GM12878 (cell line): ENCODE measurements at regions not wholly inside any gene's neighbourhood (a gene's known extent, or its start where the extent isn't known, plus 50 kb on each side); places are given as distances from the start of the nearest gene placed in this dataset.

Source experiments
- ATAC-seq: fragments of 200-7000 bp; cut with Tn5 transposase; 3 replicates; pipeline ENCODE4 v1.9.1; 2020; ENCODE audit warnings: mild to moderate bottlenecking, moderate library complexity
- BruUV-seq: library from RNA; stranded (reverse); fragments of 400-500 nt; replicated peaks from 2 replicates; lab custom pipeline; 2021; lab: Mats Ljungman, UMichigan
- CTCF ChIA-PET: fragments of 300-600 bp; sonication (Branson Sonifier 250); formaldehyde crosslinking; extraction: SDS; loops from one replicate; lab custom pipeline; 2021; ENCODE audit warnings: inconsistent platforms; lab: Yijun Ruan, JAX
- POLR2A ChIA-PET: fragments of 350-600 bp; formaldehyde crosslinking; extraction: SDS; loops from one replicate; lab custom pipeline; 2021; ENCODE audit warnings: inconsistent platforms; lab: Charles Lee
- RAD21 ChIA-PET: fragments of 300-600 bp; sonication (Branson Sonifier 250); formaldehyde crosslinking; loops from one replicate; lab custom pipeline; 2023; ENCODE audit warnings: antibody characterized with exemption; ENCODE audit not compliant: unreplicated experiment; lab: Charles Lee
- SMC1A ChIA-PET: fragments of 300-600 bp; sonication (Branson Sonifier 250); formaldehyde crosslinking; loops from one replicate; lab custom pipeline; 2023; ENCODE audit not compliant: unreplicated experiment, uncharacterized antibody; lab: Charles Lee
- DNase-seq: peaks from one replicate; pipeline ENCODE4 v3.0.0-alpha.2; 2011; ENCODE audit warnings: low read depth, low spot score
- FAIRE-seq: peaks from 3 replicates; lab custom pipeline; 2011; peaks lifted over from hg19 to GRCh38; lab: Jason Lieb, UNC
- H2AFZ ChIP-seq: 2 replicates; pipeline ENCODE4 v1.6.0; 2011; ENCODE audit warnings: low read depth, low read length, control low read depth; ENCODE audit not compliant: control insufficient read depth
- H3K27ac ChIP-seq: 2 replicates; pipeline ENCODE4 v1.5.1; 2011; ENCODE audit warnings: control low read depth; ENCODE audit not compliant: control insufficient read depth, insufficient read depth
- H3K27me3 ChIP-seq, 2 experiments: replicated peaks in 1 of 2; 2 replicates each; pipeline versions ENCODE4 v1.6.0 to v1.6.1; 2011; ENCODE audit warnings: low read length in 1 of 2; ENCODE audit not compliant: control insufficient read depth in 2 of 2, insufficient read depth in 2 of 2
- H3K36me3 ChIP-seq, 2 experiments: 2 replicates each; pipeline ENCODE4 v1.5.1; 2011; ENCODE audit warnings: low read length in 1 of 2; ENCODE audit not compliant: control insufficient read depth in 2 of 2, insufficient read depth in 2 of 2
- H3K4me1 ChIP-seq: 2 replicates; pipeline ENCODE4 v1.6.1; 2011; ENCODE audit warnings: mild to moderate bottlenecking, low read length, moderate library complexity, mixed read lengths; ENCODE audit not compliant: control insufficient read depth, insufficient read depth
- H3K4me2 ChIP-seq: 2 replicates; pipeline ENCODE4 v1.6.0; 2011; ENCODE audit warnings: control low read depth; ENCODE audit not compliant: control insufficient read depth, insufficient read depth
- H3K4me3 ChIP-seq: fragments of 200-600 bp; sonication (generic); 2 replicates; pipeline ENCODE4 v1.5.1; 2016
- H3K79me2 ChIP-seq: 2 replicates; pipeline ENCODE4 v1.6.0; 2011; ENCODE audit warnings: low read length; ENCODE audit not compliant: control insufficient read depth, insufficient read depth
- H3K9ac ChIP-seq: 2 replicates; pipeline ENCODE4 v1.8.0; 2011; ENCODE audit warnings: low read length, control low read depth, mixed read lengths; ENCODE audit not compliant: control insufficient read depth, insufficient read depth
- H3K9me3 ChIP-seq: replicated peaks from 3 replicates; pipeline ENCODE4 v1.5.1; 2011; ENCODE audit warnings: mild to moderate bottlenecking, low read length; ENCODE audit not compliant: control insufficient read depth, insufficient read depth
- H4K20me1 ChIP-seq: 2 replicates; pipeline ENCODE4 v1.6.0; 2011; ENCODE audit not compliant: control insufficient read depth, insufficient read depth
- ATF7 ChIP-seq: fragments of 450-650 bp; IDR thresholded peaks from 2 replicates; pipeline ENCODE4 v1.6.1; 2016; ENCODE audit warnings: low read depth, mild to moderate bottlenecking
- BRCA1 ChIP-seq: IDR thresholded peaks from 2 replicates; pipeline ENCODE4 v1.6.1; 2011; ENCODE audit warnings: low read depth, low read length, improper control_type of control experiment
- FOXK2 ChIP-seq: fragments of 450-650 bp; IDR thresholded peaks from 2 replicates; pipeline ENCODE4 v1.6.1; 2017; ENCODE audit warnings: mild to moderate bottlenecking, moderate library complexity
- IRF4 ChIP-seq: IDR thresholded peaks from 2 replicates; pipeline ENCODE4 v1.6.1; 2011; ENCODE audit warnings: low read depth, low read length
- KAT2A ChIP-seq: conservative IDR thresholded peaks from 2 replicates; pipeline ENCODE4 v1.6.1; 2011; ENCODE audit warnings: low read depth, low read length; ENCODE audit not compliant: control insufficient read depth
- KDM1A ChIP-seq: fragments of 200-600 bp; sonication (generic); IDR thresholded peaks from 2 replicates; pipeline ENCODE4 v1.6.1; 2016; ENCODE audit warnings: borderline replicate concordance
- MYC ChIP-seq: IDR thresholded peaks from 2 replicates; pipeline ENCODE4 v1.6.1; 2011; ENCODE audit warnings: mild to moderate bottlenecking, low read length, moderate library complexity, inconsistent platforms; ENCODE audit not compliant: insufficient read depth, insufficient replicate concordance, insufficient read length, severe bottlenecking
- NR2C2 ChIP-seq: IDR thresholded peaks from 2 replicates; pipeline ENCODE4 v1.6.1; 2011; ENCODE audit warnings: borderline replicate concordance, low read depth; ENCODE audit not compliant: control insufficient read depth, insufficient read length
- PML ChIP-seq: IDR thresholded peaks from 2 replicates; pipeline ENCODE4 v1.6.1; 2012; ENCODE audit warnings: low read length, inconsistent platforms
- POLR2AphosphoS2 ChIP-seq: IDR thresholded peaks from 2 replicates; pipeline ENCODE4 v1.6.1; 2011; ENCODE audit warnings: low read depth, mild to moderate bottlenecking, low read length, improper control_type of control experiment, moderate library complexity
- SMAD5 ChIP-seq: IDR thresholded peaks from 2 replicates; pipeline ENCODE4 v1.6.1; 2016; ENCODE audit warnings: antibody characterized with exemption, low read depth
- SMARCA5 ChIP-seq: fragments of 450-650 bp; IDR thresholded peaks from 2 replicates; pipeline ENCODE4 v1.6.1; 2017; ENCODE audit warnings: mild to moderate bottlenecking
- SUZ12 ChIP-seq: fragments of 200-600 bp; sonication (generic); IDR thresholded peaks from one replicate; pipeline ENCODE4 v1.6.1; 2018; ENCODE audit warnings: antibody characterized with exemption, mild to moderate bottlenecking; ENCODE audit not compliant: unreplicated experiment
- ZBED1 ChIP-seq: IDR thresholded peaks from 2 replicates; pipeline ENCODE4 v1.6.1; 2016; ENCODE audit warnings: borderline replicate concordance
- WGBS: methylation state at CpG from one replicate; pipeline ENCODE4 v1.1.6; 2016; ENCODE audit warnings: low lambda C conversion rate; ENCODE audit not compliant: insufficient replicate concordance, insufficient coverage; ENCODE audit errors: missing lambda C conversion rate; 5-methylcytosine and 5-hydroxymethylcytosine counted together
- in situ Hi-C: fragments of 300-500 bp; cut with MboI; formaldehyde crosslinking; loops from 9 replicates; pipeline ENCODE4 v1.14.3; 2018; ENCODE audit warnings: mixed read lengths
- intact Hi-C: fragments of 100-400 bp; cut with micrococcal nuclease; formaldehyde crosslinking; loops from one replicate; pipeline ENCODE4 v1.14.2; 2022; ENCODE audit not compliant: unreplicated experiment
- TF ChIP-seq, protein P1 (sequence below): IDR thresholded peaks from 2 replicates; pipeline ENCODE4 v1.6.1; 2012; ENCODE audit warnings: mild to moderate bottlenecking, low read depth, low read length
- TF ChIP-seq, protein P2 (sequence below): fragments of 450-650 bp; formaldehyde crosslinking; IDR thresholded peaks from 2 replicates; pipeline ENCODE4 v1.4.0; 2022; ENCODE audit warnings: mild to moderate bottlenecking, moderate library complexity
- TF ChIP-seq, protein P3 (sequence below): IDR thresholded peaks from 2 replicates; pipeline ENCODE4 v1.6.1; 2012; ENCODE audit warnings: low read length, inconsistent platforms

DNA sequence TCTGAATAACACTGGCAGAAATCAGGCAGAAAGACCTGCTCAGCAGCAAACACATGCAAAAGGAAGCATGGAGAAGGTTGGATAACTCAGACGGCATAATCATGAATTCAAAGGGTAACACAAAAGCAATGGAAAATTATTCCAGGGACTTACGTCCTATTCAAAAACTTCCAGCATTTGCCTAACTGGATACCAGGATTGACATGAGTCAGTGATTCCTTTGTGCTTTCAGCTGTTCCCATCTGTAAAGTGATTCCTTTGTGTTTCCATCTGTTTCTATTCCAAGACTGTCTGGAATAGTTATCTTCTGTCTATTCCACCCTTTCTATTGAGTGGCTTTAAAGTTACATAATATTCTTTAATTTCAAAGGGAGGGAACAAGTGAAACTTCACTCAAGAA lies 1361.7 kb upstream of the CDH9 start:
- no peak overlapping the region for H2AFZ ChIP-seq
- POLR2A ChIA-PET: no interaction called here
- H3K27me3 ChIP-seq: no peaks in the 10 kb centered on the region
- SMC1A ChIA-PET: no interaction called here
- H3K36me3 ChIP-seq: no peaks in the 10 kb centered on the region
- DNase-seq (no peak), ATAC-seq (no peak), FAIRE-seq (no peak)
- BruUV-seq: no TSS peak
- H3K4me2 ChIP-seq: no peak overlapping the region
- no peaks in the 10 kb centered on the region for H3K4me1 ChIP-seq
- H3K4me3 ChIP-seq: no peak overlapping the region
- H4K20me1 ChIP-seq: no peaks in the 10 kb centered on the region
- no peak overlapping the region for H3K27ac ChIP-seq
- RAD21 ChIA-PET: no interaction called here
- H3K9me3 ChIP-seq: no peaks in the 10 kb centered on the region
- intact Hi-C loops (no loop called here), in situ Hi-C loops (no loop called here)
- CTCF ChIA-PET: interaction anchor here (1.0 kb wide), 1 partner anchor 55 kb away, joined by 4 read pairs; no protein-coding TSS in a partner anchor
- WGBS: 96% methylated on average over 2 of the region's 2 CpGs
- TF ChIP-seq NR2C2 (no peak), ZBED1 (no peak), KAT2A (no peak), SMAD5 (no peak), FOXK2 (no peak), POLR2AphosphoS2 (no peak), SMARCA5 (no peak), ATF7 (no peak), SUZ12 (no peak), KDM1A (no peak), MYC (no peak), IRF4 (no peak), PML (no peak), BRCA1 (no peak)
- TF ChIP-seq, protein P1, sequence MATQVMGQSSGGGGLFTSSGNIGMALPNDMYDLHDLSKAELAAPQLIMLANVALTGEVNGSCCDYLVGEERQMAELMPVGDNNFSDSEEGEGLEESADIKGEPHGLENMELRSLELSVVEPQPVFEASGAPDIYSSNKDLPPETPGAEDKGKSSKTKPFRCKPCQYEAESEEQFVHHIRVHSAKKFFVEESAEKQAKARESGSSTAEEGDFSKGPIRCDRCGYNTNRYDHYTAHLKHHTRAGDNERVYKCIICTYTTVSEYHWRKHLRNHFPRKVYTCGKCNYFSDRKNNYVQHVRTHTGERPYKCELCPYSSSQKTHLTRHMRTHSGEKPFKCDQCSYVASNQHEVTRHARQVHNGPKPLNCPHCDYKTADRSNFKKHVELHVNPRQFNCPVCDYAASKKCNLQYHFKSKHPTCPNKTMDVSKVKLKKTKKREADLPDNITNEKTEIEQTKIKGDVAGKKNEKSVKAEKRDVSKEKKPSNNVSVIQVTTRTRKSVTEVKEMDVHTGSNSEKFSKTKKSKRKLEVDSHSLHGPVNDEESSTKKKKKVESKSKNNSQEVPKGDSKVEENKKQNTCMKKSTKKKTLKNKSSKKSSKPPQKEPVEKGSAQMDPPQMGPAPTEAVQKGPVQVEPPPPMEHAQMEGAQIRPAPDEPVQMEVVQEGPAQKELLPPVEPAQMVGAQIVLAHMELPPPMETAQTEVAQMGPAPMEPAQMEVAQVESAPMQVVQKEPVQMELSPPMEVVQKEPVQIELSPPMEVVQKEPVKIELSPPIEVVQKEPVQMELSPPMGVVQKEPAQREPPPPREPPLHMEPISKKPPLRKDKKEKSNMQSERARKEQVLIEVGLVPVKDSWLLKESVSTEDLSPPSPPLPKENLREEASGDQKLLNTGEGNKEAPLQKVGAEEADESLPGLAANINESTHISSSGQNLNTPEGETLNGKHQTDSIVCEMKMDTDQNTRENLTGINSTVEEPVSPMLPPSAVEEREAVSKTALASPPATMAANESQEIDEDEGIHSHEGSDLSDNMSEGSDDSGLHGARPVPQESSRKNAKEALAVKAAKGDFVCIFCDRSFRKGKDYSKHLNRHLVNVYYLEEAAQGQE: no peak
- TF ChIP-seq, protein P2, sequence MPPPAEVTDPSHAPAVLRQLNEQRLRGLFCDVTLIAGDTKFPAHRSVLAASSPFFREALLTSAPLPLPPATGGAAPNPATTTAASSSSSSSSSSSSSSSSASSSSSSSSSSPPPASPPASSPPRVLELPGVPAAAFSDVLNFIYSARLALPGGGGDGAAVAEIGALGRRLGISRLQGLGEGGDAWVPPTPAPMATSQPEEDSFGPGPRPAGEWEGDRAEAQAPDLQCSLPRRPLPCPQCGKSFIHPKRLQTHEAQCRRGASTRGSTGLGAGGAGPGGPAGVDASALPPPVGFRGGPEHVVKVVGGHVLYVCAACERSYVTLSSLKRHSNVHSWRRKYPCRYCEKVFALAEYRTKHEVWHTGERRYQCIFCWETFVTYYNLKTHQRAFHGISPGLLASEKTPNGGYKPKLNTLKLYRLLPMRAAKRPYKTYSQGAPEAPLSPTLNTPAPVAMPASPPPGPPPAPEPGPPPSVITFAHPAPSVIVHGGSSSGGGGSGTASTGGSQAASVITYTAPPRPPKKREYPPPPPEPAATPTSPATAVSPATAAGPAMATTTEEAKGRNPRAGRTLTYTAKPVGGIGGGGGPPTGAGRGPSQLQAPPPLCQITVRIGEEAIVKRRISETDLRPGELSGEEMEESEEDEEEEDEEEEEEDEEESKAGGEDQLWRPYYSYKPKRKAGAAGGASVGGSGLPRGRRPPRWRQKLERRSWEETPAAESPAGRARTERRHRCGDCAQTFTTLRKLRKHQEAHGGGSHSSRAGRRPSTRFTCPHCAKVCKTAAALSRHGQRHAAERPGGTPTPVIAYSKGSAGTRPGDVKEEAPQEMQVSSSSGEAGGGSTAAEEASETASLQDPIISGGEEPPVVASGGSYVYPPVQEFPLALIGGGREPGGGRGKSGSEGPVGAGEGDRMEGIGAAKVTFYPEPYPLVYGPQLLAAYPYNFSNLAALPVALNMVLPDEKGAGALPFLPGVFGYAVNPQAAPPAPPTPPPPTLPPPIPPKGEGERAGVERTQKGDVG (CRISPR knock-in tag): no peak
- TF ChIP-seq, protein P3, sequence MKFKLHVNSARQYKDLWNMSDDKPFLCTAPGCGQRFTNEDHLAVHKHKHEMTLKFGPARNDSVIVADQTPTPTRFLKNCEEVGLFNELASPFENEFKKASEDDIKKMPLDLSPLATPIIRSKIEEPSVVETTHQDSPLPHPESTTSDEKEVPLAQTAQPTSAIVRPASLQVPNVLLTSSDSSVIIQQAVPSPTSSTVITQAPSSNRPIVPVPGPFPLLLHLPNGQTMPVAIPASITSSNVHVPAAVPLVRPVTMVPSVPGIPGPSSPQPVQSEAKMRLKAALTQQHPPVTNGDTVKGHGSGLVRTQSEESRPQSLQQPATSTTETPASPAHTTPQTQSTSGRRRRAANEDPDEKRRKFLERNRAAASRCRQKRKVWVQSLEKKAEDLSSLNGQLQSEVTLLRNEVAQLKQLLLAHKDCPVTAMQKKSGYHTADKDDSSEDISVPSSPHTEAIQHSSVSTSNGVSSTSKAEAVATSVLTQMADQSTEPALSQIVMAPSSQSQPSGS: no peak
- H3K9ac ChIP-seq: no peak overlapping the region
- H3K79me2 ChIP-seq: no peaks in the 10 kb centered on the region
